HCT116 (cell line): ENCODE measurements at regions not wholly inside any gene's neighbourhood (a gene's known extent, or its start where the extent isn't known, plus 50 kb on each side); places are given as distances from the start of the nearest gene placed in this dataset.

Source experiments
- ATAC-seq: fragments of 200-7000 bp; cut with Tn5 transposase; 2 replicates; pipeline ENCODE4 v1.9.1; 2020; ENCODE audit warnings: mild to moderate bottlenecking, moderate library complexity
- BruUV-seq: library from RNA; stranded (reverse); fragments of 400-500 nt; replicated peaks from 2 replicates; lab custom pipeline; 2021; lab: Mats Ljungman, UMichigan
- CTCF ChIA-PET: fragments of 300-600 bp; sonication (Branson Sonifier 250); formaldehyde crosslinking; loops from one replicate; lab custom pipeline; 2021; ENCODE audit warnings: antibody characterized with exemption; lab: Charles Lee
- POLR2A ChIA-PET: fragments of 300-600, 350-600 bp; sonication (Branson Sonifier 250); formaldehyde crosslinking; loops from one replicate; lab custom pipeline; 2021; ENCODE audit warnings: antibody characterized with exemption; lab: Charles Lee
- RAD21 ChIA-PET, 2 experiments: fragments of 300-600 bp; sonication (Branson Sonifier 250); formaldehyde crosslinking; loops; one replicate each; lab custom pipeline; 2023; ENCODE audit warnings: low total read pairs in 2 of 2; ENCODE audit not compliant: uncharacterized antibody in 2 of 2, unreplicated experiment in 2 of 2, low non-redundant PET in 1 of 2; lab: Charles Lee
- DNase-seq: peaks from one replicate; pipeline ENCODE4 v3.0.0-alpha.2; 2010; ENCODE audit warnings: low read depth, low spot score
- H2AFZ ChIP-seq: fragments of 200-600 bp; shearing (Covaris generic), sonication (generic); 2 replicates; pipeline ENCODE4 v1.6.1; 2017; ENCODE audit warnings: low read depth, mixed run types, mixed read lengths, antibody characterized with exemption, low read length; ENCODE audit not compliant: poor library complexity, severe bottlenecking
- H3K27ac ChIP-seq: 2 replicates; pipeline ENCODE4 v1.5.1; 2012; ENCODE audit warnings: low read depth, low read length
- H3K27me3 ChIP-seq: fragments of 200-600 bp; sonication (generic); 2 replicates; pipeline ENCODE4 v1.6.1; 2016; ENCODE audit warnings: mixed run types, low read length, mixed read lengths; ENCODE audit not compliant: insufficient read depth
- H3K36me3 ChIP-seq, 2 experiments: fragments of 200-500 bp in 1 of 2; fragments of 200-600 bp in 1 of 2; sonication (Bioruptor generic) in 1 of 2; sonication (generic) in 1 of 2; 2 replicates each; pipeline versions ENCODE4 v1.5.1 to v1.6.1; 2014 to 2016; ENCODE audit warnings: low read length in 2 of 2, inconsistent platforms in 1 of 2, mixed read lengths in 1 of 2, mixed run types in 1 of 2; ENCODE audit not compliant: insufficient read depth in 2 of 2, control insufficient read depth in 1 of 2
- H3K4me1 ChIP-seq, 2 experiments: fragments of 200-600 bp in 1 of 2; sonication (generic) in 1 of 2; 2 replicates each; pipeline versions ENCODE4 v1.5.1 to v1.6.1; 2012 to 2017; ENCODE audit warnings: low read length in 2 of 2, inconsistent platforms in 1 of 2, mild to moderate bottlenecking in 1 of 2, mixed read lengths in 1 of 2, mixed run types in 1 of 2, moderate library complexity in 1 of 2; ENCODE audit not compliant: insufficient read depth in 2 of 2, control insufficient read depth in 1 of 2
- H3K4me2 ChIP-seq: fragments of 200-600 bp; sonication (generic); 2 replicates; pipeline ENCODE4 v1.6.1; 2017; ENCODE audit warnings: mixed run types, low read length, mixed read lengths
- H3K4me3 ChIP-seq, 2 experiments: fragments of 200-600 bp in 1 of 2; sonication (generic) in 1 of 2; replicated peaks in 1 of 2; 2 replicates each; pipeline ENCODE4 v1.5.1; 2011 to 2016; ENCODE audit warnings: low read length in 2 of 2, control low read depth in 1 of 2, low read depth in 1 of 2, mild to moderate bottlenecking in 1 of 2, mixed read lengths in 1 of 2, mixed run types in 1 of 2
- H3K79me2 ChIP-seq: fragments of 200-600 bp; sonication (generic); 2 replicates; pipeline ENCODE4 v1.6.1; 2017; ENCODE audit warnings: mild to moderate bottlenecking, mixed run types, low read length, moderate library complexity, mixed read lengths; ENCODE audit not compliant: insufficient read depth
- H3K9ac ChIP-seq: fragments of 200-600 bp; sonication (generic); 2 replicates; pipeline ENCODE4 v1.6.1; 2016; ENCODE audit warnings: low read length, mixed read lengths
- H3K9me2 ChIP-seq: fragments of 200-600 bp; sonication (generic), shearing (Covaris generic); 2 replicates; pipeline ENCODE4 v1.6.1; 2017; ENCODE audit warnings: mixed run types, mild to moderate bottlenecking, moderate library complexity; ENCODE audit not compliant: insufficient read depth
- H3K9me3 ChIP-seq, 2 experiments: fragments of 200-500 bp in 1 of 2; fragments of 200-600 bp in 1 of 2; sonication (Bioruptor generic) in 1 of 2; sonication (generic) in 1 of 2; 2 replicates each; pipeline ENCODE4 v1.6.1; 2014 to 2017; ENCODE audit warnings: low read length in 2 of 2, mixed read lengths in 2 of 2, inconsistent platforms in 1 of 2, low read depth in 1 of 2, mild to moderate bottlenecking in 1 of 2, mixed run types in 1 of 2, moderate library complexity in 1 of 2; ENCODE audit not compliant: control insufficient read depth in 1 of 2, insufficient read depth in 1 of 2
- H4K20me1 ChIP-seq: fragments of 200-600 bp; sonication (generic), shearing (Covaris generic); 2 replicates; pipeline ENCODE4 v1.6.1; 2017; ENCODE audit warnings: mixed run types, mild to moderate bottlenecking, moderate library complexity; ENCODE audit not compliant: insufficient read depth
- CEBPB ChIP-seq: IDR thresholded peaks from 2 replicates; pipeline ENCODE4 v1.6.1; 2012; ENCODE audit warnings: low read depth
- EZH2 ChIP-seq: fragments of 200-600 bp; sonication (generic); IDR thresholded peaks from 2 replicates; pipeline ENCODE4 v1.6.1; 2017; ENCODE audit warnings: antibody characterized with exemption, mixed run types
- EZH2phosphoT487 ChIP-seq: fragments of 200-600 bp; IDR thresholded peaks from 2 replicates; pipeline ENCODE4 v1.6.1; 2018; ENCODE audit warnings: antibody characterized with exemption, borderline replicate concordance
- FOSL1 ChIP-seq: IDR thresholded peaks from 2 replicates; pipeline ENCODE4 v1.6.1; 2012; ENCODE audit warnings: low read depth
- JUND ChIP-seq: IDR thresholded peaks from 2 replicates; pipeline ENCODE4 v1.6.1; 2012
- POLR2A ChIP-seq: IDR thresholded peaks from 2 replicates; pipeline ENCODE4 v1.7.0; 2011; ENCODE audit warnings: borderline replicate concordance; ENCODE audit not compliant: insufficient read depth, insufficient read length; ENCODE audit errors: extremely low read depth
- POLR2AphosphoS5 ChIP-seq: IDR thresholded peaks from 2 replicates; pipeline ENCODE4 v1.6.1; 2011; ENCODE audit warnings: mild to moderate bottlenecking, low read depth, low read length, moderate library complexity
- RAD21 ChIP-seq: IDR thresholded peaks from 2 replicates; pipeline ENCODE4 v1.6.1; 2012; ENCODE audit warnings: low read depth, mild to moderate bottlenecking
- SIN3A ChIP-seq: IDR thresholded peaks from 2 replicates; pipeline ENCODE4 v1.6.1; 2012; ENCODE audit warnings: low read depth
- SP1 ChIP-seq: IDR thresholded peaks from 2 replicates; pipeline ENCODE4 v1.6.1; 2012; ENCODE audit warnings: low read depth
- SRF ChIP-seq: IDR thresholded peaks from 2 replicates; pipeline ENCODE4 v1.6.1; 2012; ENCODE audit warnings: low read depth
- TCF7L2 ChIP-seq: IDR thresholded peaks from 2 replicates; pipeline ENCODE4 v1.7.0; 2011; ENCODE audit warnings: borderline replicate concordance, inconsistent platforms; ENCODE audit not compliant: insufficient read depth, insufficient read length; ENCODE audit errors: extremely low read depth
- YY1 ChIP-seq: IDR thresholded peaks from 2 replicates; pipeline ENCODE4 v1.6.1; 2011; ENCODE audit warnings: low read length, low read depth, moderate library complexity, mild to moderate bottlenecking; ENCODE audit not compliant: insufficient replicate concordance; ENCODE audit errors: extremely low read depth
- intact Hi-C: fragments of 100-400 bp; cut with micrococcal nuclease; formaldehyde crosslinking; loops from 2 replicates; pipeline ENCODE4 v1.10.0; 2022

- H2AFZ ChIP-seq: no peak overlapping the region
- TF ChIP-seq EZH2 (no peak), SRF (no peak), TCF7L2 (no peak), SP1 (no peak), RAD21 (no peak), CEBPB (no peak), FOSL1 (no peak), JUND (no peak), POLR2A (no peak), POLR2AphosphoS5 (no peak), YY1 (no peak), EZH2phosphoT487 (no peak), SIN3A (no peak)
- ATAC-seq: no peak
- ChIA-PET CTCF (no interaction called here), RAD21 (no interaction called here), POLR2A (no interaction called here)
- no peaks in the 10 kb centered on the region for H3K36me3 ChIP-seq
- BruUV-seq: no TSS peak
- H3K9ac ChIP-seq: no peak overlapping the region
- peaks cover 0 to 5% of the 10 kb centered on the region in 2 experiments; a peak in 1 of 4 replicates for H3K4me1 ChIP-seq
- no peak for DNase-seq
- H4K20me1 ChIP-seq: no peaks in the 10 kb centered on the region
- no peak overlapping the region for H3K27ac ChIP-seq
- no peaks in the 10 kb centered on the region for H3K27me3 ChIP-seq
- no peaks in the 10 kb centered on the region for H3K9me2 ChIP-seq
- no peaks in the 10 kb centered on the region for H3K79me2 ChIP-seq
- H3K4me2 ChIP-seq: no peak overlapping the region
- no peaks in the 10 kb centered on the region for H3K9me3 ChIP-seq
- H3K4me3 ChIP-seq: no peak overlapping the region
- intact Hi-C loops: no loop called here
Observed at GRCh38 chr10:31652038-31652437, 276.6 kb downstream of the ARHGAP12 start.

- TF ChIP-seq CEBPB (no peak), RAD21 (no peak)
- ChIA-PET POLR2A (no interaction called here), RAD21 (no interaction called here), CTCF (no interaction called here)
- DNase-seq: no peak
- H3K27me3 ChIP-seq: no peaks in the 10 kb centered on the region
- no peaks in the 10 kb centered on the region for H3K79me2 ChIP-seq
- no peaks in the 10 kb centered on the region for H4K20me1 ChIP-seq
- no TSS peak for BruUV-seq
- no peaks in the 10 kb centered on the region for H3K9me3 ChIP-seq
- ATAC-seq: no peak
- no peaks in the 10 kb centered on the region for H3K36me3 ChIP-seq
- no peak overlapping the region for H3K27ac ChIP-seq
- intact Hi-C loops: no loop called here
- 0 out of 2 replicates have a peak overlapping the region, but pooled peaks have one; percentile 21 for H3K4me2 ChIP-seq
- H3K4me3 ChIP-seq: no peak overlapping the region
- H3K9ac ChIP-seq: no peak overlapping the region
- no peaks in the 10 kb centered on the region for H3K9me2 ChIP-seq
- peaks cover 0 to 25% of the 10 kb centered on the region in 2 experiments; a peak in 2 of 4 replicates for H3K4me1 ChIP-seq
- peak overlapping the region; percentile 25 for H2AFZ ChIP-seq
Observed at GRCh38 chr10:31650010-31650409, 278.6 kb downstream of the ARHGAP12 start.
